Testis (tissue), 2 donors: ENCODE measurements at regions not wholly inside any gene's neighbourhood (a gene's known extent, or its start where the extent isn't known, plus 50 kb on each side); places are given as distances from the start of the nearest gene placed in this dataset.
A peak's percentile ranks its signal among the peaks of the same experiment; 100 is the strongest.

ENCODE experiments used
- DNase-seq: peaks from one replicate; pipeline ENCODE4 v3.0.0-alpha.2; 2019
- H3K27ac ChIP-seq, 2 donors: fragments of 200-600 bp; sonication (generic); one replicate each; pipeline ENCODE4 v1.5.1; 2019
- H3K27me3 ChIP-seq: fragments of 200-600 bp; sonication (generic); one replicate; pipeline ENCODE4 v1.5.1; 2019
- H3K36me3 ChIP-seq: fragments of 200-600 bp; sonication (generic); one replicate; pipeline ENCODE4 v1.5.1; 2017; ENCODE audit warnings: low read depth; ENCODE audit errors: missing control alignments
- H3K4me1 ChIP-seq: fragments of 200-600 bp; sonication (generic); one replicate; pipeline ENCODE4 v1.5.1; 2019
- H3K4me3 ChIP-seq, 2 donors: fragments of 200-600 bp; sonication (generic); one replicate each; pipeline ENCODE4 v1.5.1; 2017 to 2019
- H3K9me3 ChIP-seq: fragments of 200-600 bp; sonication (generic); one replicate; pipeline ENCODE4 v1.5.1; 2017
- POLR2A ChIP-seq: fragments of 450-650 bp; IDR thresholded peaks from one replicate; pipeline ENCODE4 v1.6.1; 2017; ENCODE audit warnings: antibody characterized with exemption, mild to moderate bottlenecking, moderate library complexity
- WGBS, 2 donors: methylation state at CpG; one replicate each; pipeline ENCODE4 v1.1.5; 2018; 5-methylcytosine and 5-hydroxymethylcytosine counted together
- intact Hi-C: fragments of 100-400 bp; cut with DNase I; formaldehyde crosslinking; loops from one replicate; pipeline ENCODE4 v1.15.1; 2023; ENCODE audit warnings: low total_unique reads
- TF ChIP-seq, protein P1 (sequence below), 3 experiments: fragments of 450-650 bp in 2 of 3; fragments of 200-600 bp in 1 of 3; sonication (generic) in 1 of 3; IDR thresholded peaks; one replicate each; pipeline ENCODE4 v1.5.1; 2016 to 2019; ENCODE audit warnings: antibody characterized with exemption in 3 of 3, mild to moderate bottlenecking in 2 of 3, moderate library complexity in 1 of 3

DNA sequence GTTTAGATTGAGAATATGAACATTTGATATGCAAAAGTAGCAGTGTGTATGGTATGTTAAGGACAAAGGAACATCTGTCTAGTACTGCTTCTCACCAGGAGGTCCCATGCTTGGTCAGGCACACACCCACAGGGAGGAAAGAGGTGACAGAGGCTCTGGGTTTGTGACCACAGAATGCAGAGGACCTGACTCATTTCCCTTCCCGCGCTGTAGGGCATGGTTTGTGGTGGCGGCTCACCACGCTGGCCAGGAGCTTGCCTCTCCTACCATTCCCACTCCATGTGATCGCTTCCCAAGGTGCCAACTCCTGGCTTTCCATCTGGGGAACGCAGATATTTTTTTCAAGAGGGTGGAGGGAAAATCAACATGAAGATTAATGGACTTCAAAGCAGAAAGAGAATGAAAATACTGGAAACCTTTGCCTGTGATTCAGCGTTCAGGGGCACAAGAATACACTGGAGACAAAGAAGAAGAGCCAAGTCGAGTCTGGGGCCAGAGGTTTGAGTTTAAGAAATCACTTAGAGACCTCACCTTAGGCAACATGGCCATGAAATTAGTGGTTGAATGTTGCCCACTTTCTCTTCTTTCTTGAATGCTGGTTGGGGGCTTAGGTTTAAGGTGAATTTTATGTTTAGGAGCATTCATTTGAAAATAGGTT lies 477.8 kb downstream of the CCDC171 start:
- no peak overlapping the region for H3K4me3 ChIP-seq
- DNase-seq, result no peak
- intact Hi-C loops, result no loop called here
- TF ChIP-seq, protein P1, sequence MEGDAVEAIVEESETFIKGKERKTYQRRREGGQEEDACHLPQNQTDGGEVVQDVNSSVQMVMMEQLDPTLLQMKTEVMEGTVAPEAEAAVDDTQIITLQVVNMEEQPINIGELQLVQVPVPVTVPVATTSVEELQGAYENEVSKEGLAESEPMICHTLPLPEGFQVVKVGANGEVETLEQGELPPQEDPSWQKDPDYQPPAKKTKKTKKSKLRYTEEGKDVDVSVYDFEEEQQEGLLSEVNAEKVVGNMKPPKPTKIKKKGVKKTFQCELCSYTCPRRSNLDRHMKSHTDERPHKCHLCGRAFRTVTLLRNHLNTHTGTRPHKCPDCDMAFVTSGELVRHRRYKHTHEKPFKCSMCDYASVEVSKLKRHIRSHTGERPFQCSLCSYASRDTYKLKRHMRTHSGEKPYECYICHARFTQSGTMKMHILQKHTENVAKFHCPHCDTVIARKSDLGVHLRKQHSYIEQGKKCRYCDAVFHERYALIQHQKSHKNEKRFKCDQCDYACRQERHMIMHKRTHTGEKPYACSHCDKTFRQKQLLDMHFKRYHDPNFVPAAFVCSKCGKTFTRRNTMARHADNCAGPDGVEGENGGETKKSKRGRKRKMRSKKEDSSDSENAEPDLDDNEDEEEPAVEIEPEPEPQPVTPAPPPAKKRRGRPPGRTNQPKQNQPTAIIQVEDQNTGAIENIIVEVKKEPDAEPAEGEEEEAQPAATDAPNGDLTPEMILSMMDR (IDR thresholded peaks at IDR 0.05), result no peak
- TF ChIP-seq POLR2A, result no peak
- no peaks in the 10 kb centered on the region for H3K36me3 ChIP-seq
- no peaks in the 10 kb centered on the region for H3K9me3 ChIP-seq
- no peaks in the 10 kb centered on the region for H3K27me3 ChIP-seq
- H3K27ac ChIP-seq, result no peak overlapping the region
- no peaks in the 10 kb centered on the region for H3K4me1 ChIP-seq
- WGBS, 2 donors, result 87 to 89% methylated on average over 8 of the region's 8 CpGs

DNA sequence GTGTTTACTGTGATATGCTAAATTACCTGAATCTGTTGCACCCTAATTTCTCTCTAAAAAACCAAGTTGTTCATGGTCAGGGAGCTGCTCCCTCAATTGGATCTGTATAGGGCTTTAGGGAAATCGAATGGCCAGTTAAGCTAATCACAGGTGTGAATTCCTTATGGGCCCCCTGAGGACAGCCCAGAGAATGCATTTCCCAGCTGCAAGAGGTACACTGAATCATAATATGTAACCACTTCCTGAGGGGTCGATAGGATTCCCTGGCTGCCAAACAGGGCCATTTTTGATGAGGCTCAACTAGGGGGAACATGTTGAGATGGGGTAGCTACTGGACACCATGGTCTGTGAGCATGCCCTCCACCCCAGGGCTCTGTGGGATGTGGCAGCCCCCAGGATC lies 478.6 kb downstream of the CCDC171 start:
- WGBS, 2 donors, result 70 to 89% methylated on average over 1 to 2 of the region's 2 CpGs
- intact Hi-C loops, result no loop called here
- H3K4me3 ChIP-seq, result no peak overlapping the region
- TF ChIP-seq, protein P1 (IDR thresholded peaks at IDR 0.05), result no peak
- TF ChIP-seq POLR2A, result no peak
- DNase-seq, result no peak
- H3K27ac ChIP-seq, result no peak overlapping the region
- no peaks in the 10 kb centered on the region for H3K9me3 ChIP-seq
- no peaks in the 10 kb centered on the region for H3K4me1 ChIP-seq
- H3K27me3 ChIP-seq, result no peaks in the 10 kb centered on the region
- H3K36me3 ChIP-seq, result no peaks in the 10 kb centered on the region

DNA sequence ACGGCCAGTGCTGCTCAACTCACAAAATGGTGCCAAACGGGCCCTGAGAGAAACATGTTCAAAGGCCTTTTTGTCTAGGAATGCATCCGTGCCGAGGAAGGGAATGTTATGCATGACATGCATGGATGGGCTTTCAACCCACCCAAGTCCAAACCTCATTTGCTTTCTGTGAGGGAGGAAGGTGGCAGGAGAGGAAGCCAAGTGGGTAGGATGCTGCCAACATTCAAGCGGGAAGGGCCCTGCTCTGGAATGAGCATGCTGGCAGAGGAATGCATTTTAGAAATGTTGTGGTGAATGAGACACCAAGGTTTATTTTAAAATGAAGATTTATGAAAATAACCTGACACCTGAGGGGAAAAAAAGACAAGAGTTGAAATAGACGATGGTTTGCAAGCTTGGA lies 479.1 kb downstream of the CCDC171 start:
- Histone ChIP-seq H3K4me3 (no peak overlapping the region), H3K27ac (no peak overlapping the region), H3K27me3 (no peaks in the 10 kb centered on the region), H3K9me3 (no peaks in the 10 kb centered on the region), H3K4me1 (no peaks in the 10 kb centered on the region), H3K36me3 (no peaks in the 10 kb centered on the region)
- DNase-seq, result no peak
- intact Hi-C loops, result no loop called here
- no peak for TF ChIP-seq POLR2A
- TF ChIP-seq, protein P1 (IDR thresholded peaks at IDR 0.05), result no peak
- 87 to 92% methylated on average over 5 to 6 of the region's 6 CpGs for whole genome bisulfite sequencing, 2 donors

DNA sequence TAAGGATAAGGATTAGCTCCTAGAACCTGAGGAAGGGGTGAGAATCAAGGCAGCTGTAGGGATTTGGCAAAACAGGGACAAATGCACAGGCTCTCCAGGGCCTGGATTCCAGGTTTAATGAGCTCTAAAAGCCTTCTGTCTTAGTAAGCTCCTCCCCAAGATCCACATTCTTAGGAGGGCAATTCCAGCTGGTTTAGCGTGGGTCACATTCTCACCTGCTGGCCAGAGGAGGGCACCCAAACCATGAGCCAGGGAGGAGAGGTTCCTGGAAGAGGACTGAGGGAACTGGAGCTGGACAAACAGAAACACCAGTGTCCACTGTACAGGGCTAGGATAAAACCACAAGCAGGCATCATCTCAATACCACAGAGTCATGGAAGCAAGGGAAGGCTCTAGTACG lies 480.0 kb downstream of the CCDC171 start:
- H3K4me1 ChIP-seq, result no peaks in the 10 kb centered on the region
- no peak overlapping the region for H3K27ac ChIP-seq
- no peaks in the 10 kb centered on the region for H3K36me3 ChIP-seq
- no peaks in the 10 kb centered on the region for H3K9me3 ChIP-seq
- H3K27me3 ChIP-seq, result no peaks in the 10 kb centered on the region
- TF ChIP-seq, protein P1 (IDR thresholded peaks at IDR 0.05), result no peak
- TF ChIP-seq POLR2A, result no peak
- no peak overlapping the region for H3K4me3 ChIP-seq
- intact Hi-C loops, result no loop called here
- DNase-seq, result no peak
- 68 to 69% methylated on average over 2 of the region's 2 CpGs for WGBS, 2 donors

DNA sequence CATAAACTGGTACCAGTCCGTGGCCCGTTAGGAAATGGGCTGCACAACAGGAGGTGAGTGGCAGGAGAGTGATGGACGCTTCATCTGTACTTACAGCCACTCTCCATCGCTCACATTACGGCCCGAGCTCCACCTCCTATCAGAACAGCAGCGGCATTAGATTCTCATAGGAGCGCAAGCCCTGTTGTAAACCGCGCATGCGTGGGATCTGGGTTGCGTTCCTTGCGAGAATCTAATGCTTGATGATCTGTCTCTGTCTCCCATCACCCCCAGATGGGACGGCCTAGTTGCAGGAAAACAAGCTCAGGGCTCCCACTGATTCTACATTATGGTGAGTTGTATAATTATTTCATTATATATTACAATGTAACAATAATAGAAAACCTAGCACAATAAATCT lies 480.4 kb downstream of the CCDC171 start:
- TF ChIP-seq, protein P1 (IDR thresholded peaks at IDR 0.05), result no peak
- TF ChIP-seq POLR2A, result no peak
- intact Hi-C loops, result no loop called here
- 71 to 82% methylated on average over 14 of the region's 14 CpGs for WGBS, 2 donors
- no peaks in the 10 kb centered on the region for H3K4me1 ChIP-seq
- no peaks in the 10 kb centered on the region for H3K27me3 ChIP-seq
- no peaks in the 10 kb centered on the region for H3K36me3 ChIP-seq
- peak; percentile 55 for DNase-seq
- no peaks in the 10 kb centered on the region for H3K9me3 ChIP-seq
- no peak overlapping the region for H3K27ac ChIP-seq
- no peak overlapping the region for H3K4me3 ChIP-seq
